ENCODE measurements at regions not wholly inside any gene's neighbourhood (a gene's known extent, or its start where the extent isn't known, plus 50 kb on each side); places are given as distances from the start of the nearest gene placed in this dataset.

GRCh38 chr13:63979951-63980350 is 2564.3 kb upstream of the PCDH20 start:
- no peak for TF ChIP-seq CTCF (IDR thresholded peaks at IDR 0.05; ENCODE audit: low read depth, low read length, poor library complexity, severe bottlenecking)
- no peak for TF ChIP-seq EZH2phosphoT487 (IDR thresholded peaks at IDR 0.05; ENCODE audit: borderline replicate concordance, low read length)
